Astrocyte (in vitro differentiated cells and primary cell): ENCODE measurements at regions not wholly inside any gene's neighbourhood (a gene's known extent, or its start where the extent isn't known, plus 50 kb on each side); places are given as distances from the start of the nearest gene placed in this dataset.

Experiments used
- DNase-seq: peaks from one replicate; pipeline ENCODE4 v3.0.0-alpha.2; 2010; ENCODE audit warnings: low read depth
- FAIRE-seq: peaks from 2 replicates; lab custom pipeline; 2011; peaks lifted over from hg19 to GRCh38; lab: Jason Lieb, UNC
- H2AFZ ChIP-seq: 2 replicates; pipeline ENCODE4 v1.6.0; 2012; ENCODE audit warnings: low read depth, low read length, inconsistent platforms
- H3K27ac ChIP-seq: 2 replicates; pipeline ENCODE4 v1.5.1; 2011; ENCODE audit warnings: low read depth, low read length, inconsistent platforms
- H3K27me3 ChIP-seq: 2 replicates; pipeline ENCODE4 v1.6.0; 2011; ENCODE audit warnings: low read length, inconsistent platforms; ENCODE audit not compliant: insufficient read depth
- H3K36me3 ChIP-seq: 2 replicates; pipeline ENCODE4 v1.5.1; 2011; ENCODE audit warnings: low read length, inconsistent platforms; ENCODE audit not compliant: insufficient read depth
- H3K4me1 ChIP-seq: 2 replicates; pipeline ENCODE4 v1.5.1; 2011; ENCODE audit warnings: low read length, inconsistent platforms; ENCODE audit not compliant: insufficient read depth
- H3K4me2 ChIP-seq: 2 replicates; pipeline ENCODE4 v1.6.0; 2012; ENCODE audit warnings: low read length, inconsistent platforms
- H3K4me3 ChIP-seq: 2 replicates; pipeline ENCODE4 v1.5.1; 2011; ENCODE audit warnings: low read depth, mild to moderate bottlenecking, low read length, inconsistent platforms; ENCODE audit not compliant: insufficient read depth
- H3K79me2 ChIP-seq: 2 replicates; pipeline ENCODE4 v1.6.0; 2012; ENCODE audit warnings: mild to moderate bottlenecking, low read length, inconsistent platforms; ENCODE audit not compliant: insufficient read depth
- H3K9ac ChIP-seq: 2 replicates; pipeline ENCODE4 v1.6.0; 2012; ENCODE audit warnings: mild to moderate bottlenecking, low read length, inconsistent platforms
- H3K9me3 ChIP-seq: 2 replicates; pipeline ENCODE4 v1.5.1; 2012; ENCODE audit warnings: low read depth, mild to moderate bottlenecking, low read length, inconsistent platforms; ENCODE audit not compliant: insufficient read depth
- H4K20me1 ChIP-seq: 2 replicates; pipeline ENCODE4 v1.6.0; 2012; ENCODE audit warnings: low read length, inconsistent platforms; ENCODE audit not compliant: insufficient read depth
- H3K27ac Mint-ChIP-seq: one replicate; pipeline ENCODE4 v1.8.0; 2021; ENCODE audit warnings: mild to moderate bottlenecking, mixed read lengths; ENCODE audit not compliant: unreplicated experiment
- H3K27me3 Mint-ChIP-seq: one replicate; pipeline ENCODE4 v1.8.0; 2021; ENCODE audit warnings: low read depth, mixed read lengths; ENCODE audit not compliant: unreplicated experiment
- H3K36me3 Mint-ChIP-seq: one replicate; pipeline ENCODE4 v1.8.0; 2021; ENCODE audit warnings: low read depth, mixed read lengths; ENCODE audit not compliant: unreplicated experiment
- H3K4me1 Mint-ChIP-seq: one replicate; pipeline ENCODE4 v1.8.0; 2021; ENCODE audit warnings: low read depth, mixed read lengths; ENCODE audit not compliant: unreplicated experiment
- H3K4me3 Mint-ChIP-seq: one replicate; pipeline ENCODE4 v1.8.0; 2021; ENCODE audit warnings: mild to moderate bottlenecking, moderate library complexity, mixed read lengths; ENCODE audit not compliant: unreplicated experiment
- H3K9me3 Mint-ChIP-seq: one replicate; pipeline ENCODE4 v1.8.0; 2021; ENCODE audit warnings: mild to moderate bottlenecking, mixed read lengths; ENCODE audit not compliant: unreplicated experiment
- EZH2 ChIP-seq: IDR thresholded peaks from 2 replicates; pipeline ENCODE4 v1.6.1; 2012; ENCODE audit warnings: mild to moderate bottlenecking, low read length, inconsistent platforms; ENCODE audit not compliant: insufficient read depth
- TF ChIP-seq, protein P1 (sequence below): IDR thresholded peaks from 2 replicates; pipeline ENCODE4 v1.5.1; 2011; ENCODE audit warnings: low read depth, mild to moderate bottlenecking, inconsistent platforms, low read length, moderate library complexity; ENCODE audit not compliant: insufficient read depth

DNA sequence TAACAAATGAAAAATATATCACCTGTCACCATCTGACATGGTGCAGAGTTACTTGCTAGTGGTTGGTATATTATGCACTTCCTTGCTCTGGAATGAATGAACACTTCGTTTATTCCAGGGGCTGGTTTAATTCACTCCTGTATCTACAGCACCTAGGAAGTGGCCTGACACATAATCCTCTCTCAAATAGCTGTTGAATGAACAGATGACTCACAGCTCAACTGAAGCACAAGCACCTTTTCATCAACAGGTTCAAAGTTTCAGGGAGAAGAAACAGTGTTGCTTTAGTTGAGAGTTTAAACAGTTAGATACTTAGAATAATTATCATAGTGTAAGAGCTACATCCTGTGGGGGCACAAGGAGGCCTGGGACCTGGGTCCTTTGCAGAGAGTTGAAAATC, 135.0 kb upstream of the DAP start:
- Histone ChIP-seq H3K27me3 (no peaks in the 10 kb centered on the region), H3K79me2 (no peaks in the 10 kb centered on the region), H3K4me3 (no peak overlapping the region), H3K4me1 (no peaks in the 10 kb centered on the region), H3K9ac (no peak overlapping the region), H3K27ac (no peak overlapping the region), H2AFZ (no peak overlapping the region), H4K20me1 (no peaks in the 10 kb centered on the region), H3K9me3 (peaks cover 2% of the 10 kb centered on the region), H3K36me3 (no peaks in the 10 kb centered on the region), H3K4me2 (no peak overlapping the region)
- Mint-ChIP-seq H3K4me1 (peaks cover 5% of the 10 kb centered on the region), H3K9me3 (peaks cover 2% of the 10 kb centered on the region), H3K4me3 (no peak overlapping the region), H3K27ac (no peak overlapping the region), H3K27me3 (peaks cover 2% of the 10 kb centered on the region), H3K36me3 (no peaks in the 10 kb centered on the region)
- FAIRE-seq (no peak), DNase-seq (no peak)
- no peak for TF ChIP-seq EZH2
- TF ChIP-seq, protein P1, sequence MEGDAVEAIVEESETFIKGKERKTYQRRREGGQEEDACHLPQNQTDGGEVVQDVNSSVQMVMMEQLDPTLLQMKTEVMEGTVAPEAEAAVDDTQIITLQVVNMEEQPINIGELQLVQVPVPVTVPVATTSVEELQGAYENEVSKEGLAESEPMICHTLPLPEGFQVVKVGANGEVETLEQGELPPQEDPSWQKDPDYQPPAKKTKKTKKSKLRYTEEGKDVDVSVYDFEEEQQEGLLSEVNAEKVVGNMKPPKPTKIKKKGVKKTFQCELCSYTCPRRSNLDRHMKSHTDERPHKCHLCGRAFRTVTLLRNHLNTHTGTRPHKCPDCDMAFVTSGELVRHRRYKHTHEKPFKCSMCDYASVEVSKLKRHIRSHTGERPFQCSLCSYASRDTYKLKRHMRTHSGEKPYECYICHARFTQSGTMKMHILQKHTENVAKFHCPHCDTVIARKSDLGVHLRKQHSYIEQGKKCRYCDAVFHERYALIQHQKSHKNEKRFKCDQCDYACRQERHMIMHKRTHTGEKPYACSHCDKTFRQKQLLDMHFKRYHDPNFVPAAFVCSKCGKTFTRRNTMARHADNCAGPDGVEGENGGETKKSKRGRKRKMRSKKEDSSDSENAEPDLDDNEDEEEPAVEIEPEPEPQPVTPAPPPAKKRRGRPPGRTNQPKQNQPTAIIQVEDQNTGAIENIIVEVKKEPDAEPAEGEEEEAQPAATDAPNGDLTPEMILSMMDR, result no peak

DNA sequence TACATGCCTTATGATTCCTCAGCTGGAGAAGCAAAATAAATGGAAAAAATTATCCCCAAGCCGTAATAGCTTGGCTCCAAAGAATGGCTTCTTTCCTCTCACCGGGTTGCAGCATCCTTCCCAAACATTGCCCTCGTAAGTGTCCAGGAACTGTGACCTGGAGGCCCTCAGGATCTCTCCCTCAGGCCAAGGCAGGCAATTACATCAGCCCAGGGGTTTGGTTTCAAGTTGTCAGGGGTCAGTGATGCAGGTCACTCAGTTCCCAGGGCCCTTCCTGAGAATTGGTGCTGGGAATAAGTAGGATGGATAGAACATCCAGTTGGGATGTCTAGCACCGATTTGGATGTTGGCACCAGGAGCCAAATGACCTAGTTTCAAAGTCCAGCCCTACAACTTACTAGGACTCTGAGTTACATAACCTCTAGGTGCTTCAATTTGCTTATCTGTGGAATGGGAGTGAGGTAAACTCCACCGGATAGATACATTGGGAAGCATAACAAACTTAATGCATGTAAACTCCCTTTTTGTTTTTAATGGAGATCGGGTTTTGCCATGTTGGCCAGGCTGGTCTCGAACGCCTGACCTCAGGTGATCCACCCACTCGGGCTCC, 133.5 kb upstream of the DAP start:
- Histone ChIP-seq H3K27me3 (no peaks in the 10 kb centered on the region), H4K20me1 (no peaks in the 10 kb centered on the region), H3K36me3 (no peaks in the 10 kb centered on the region), H3K79me2 (no peaks in the 10 kb centered on the region), H3K9ac (no peak overlapping the region), H2AFZ (no peak overlapping the region), H3K27ac (no peak overlapping the region), H3K4me3 (no peak overlapping the region), H3K4me2 (no peak overlapping the region), H3K9me3 (peaks cover 4% of the 10 kb centered on the region), H3K4me1 (no peaks in the 10 kb centered on the region)
- Mint-ChIP-seq H3K4me3 (no peak overlapping the region), H3K27me3 (peaks cover 2% of the 10 kb centered on the region), H3K27ac (no peak overlapping the region), H3K4me1 (no peaks in the 10 kb centered on the region), H3K9me3 (peaks cover 5% of the 10 kb centered on the region), H3K36me3 (no peaks in the 10 kb centered on the region)
- FAIRE-seq (no peak), DNase-seq (no peak)
- TF ChIP-seq, protein P1, result no peak
- TF ChIP-seq EZH2, result no peak

DNA sequence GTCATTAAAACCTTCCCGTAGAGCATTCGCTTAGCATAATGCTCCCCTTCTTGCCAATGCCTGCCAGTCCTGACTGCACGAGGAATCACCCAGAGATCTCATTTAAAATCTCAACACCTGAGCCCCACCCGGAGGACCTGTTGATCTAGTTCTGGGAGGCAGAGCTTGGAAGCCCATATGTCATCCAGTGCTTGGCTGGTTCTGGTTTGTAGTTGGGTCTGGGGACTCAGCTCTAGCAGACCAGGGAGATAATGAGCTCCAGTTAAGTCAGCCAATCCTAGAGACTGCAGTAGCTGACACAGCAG, 131.8 kb upstream of the DAP start:
- H3K4me3 Mint-ChIP-seq, result no peak overlapping the region
- Histone ChIP-seq H3K79me2 (no peaks in the 10 kb centered on the region), H2AFZ (no peak overlapping the region), H4K20me1 (no peaks in the 10 kb centered on the region), H3K4me3 (no peak overlapping the region), H3K4me1 (no peaks in the 10 kb centered on the region), H3K36me3 (no peaks in the 10 kb centered on the region), H3K9ac (no peak overlapping the region), H3K9me3 (peaks cover 10% of the 10 kb centered on the region), H3K4me2 (no peak overlapping the region), H3K27ac (no peak overlapping the region), H3K27me3 (no peaks in the 10 kb centered on the region)
- H3K27me3 Mint-ChIP-seq, result peaks cover 2% of the 10 kb centered on the region
- no peak overlapping the region for H3K27ac Mint-ChIP-seq
- DNase-seq (no peak), FAIRE-seq (no peak)
- H3K4me1 Mint-ChIP-seq, result no peaks in the 10 kb centered on the region
- no peaks in the 10 kb centered on the region for H3K36me3 Mint-ChIP-seq
- peaks cover 11% of the 10 kb centered on the region for H3K9me3 Mint-ChIP-seq
- no peak for TF ChIP-seq EZH2
- TF ChIP-seq, protein P1, result no peak
